B cell (primary cell): ENCODE measurements at regions not wholly inside any gene's neighbourhood (a gene's known extent, or its start where the extent isn't known, plus 50 kb on each side); places are given as distances from the start of the nearest gene placed in this dataset.

Source experiments
- ATAC-seq: fragments of 200-7000 bp; cut with Tn5 transposase; one replicate; pipeline ENCODE4 v1.10.0; 2021; ENCODE audit warnings: low read depth, mild to moderate bottlenecking, moderate number of reproducible peaks, moderate library complexity
- CTCF ChIA-PET: fragments of 350-600 bp; sonication (Branson Sonifier 250); formaldehyde crosslinking; loops from one replicate; lab custom pipeline; 2021; ENCODE audit warnings: antibody characterized with exemption, inconsistent platforms; lab: Charles Lee
- POLR2A ChIA-PET: fragments of 350-600 bp; sonication (Branson Sonifier 250); formaldehyde crosslinking; loops from one replicate; lab custom pipeline; 2021; ENCODE audit warnings: antibody characterized with exemption; lab: Charles Lee
- DNase-seq: peaks from one replicate; pipeline ENCODE4 v3.0.0; 2013
- H2AFZ ChIP-seq: 2 replicates; pipeline ENCODE4 v1.6.1; 2012; ENCODE audit warnings: mild to moderate bottlenecking, low read depth, low read length; ENCODE audit not compliant: insufficient read depth, poor library complexity, severe bottlenecking
- H3K27ac ChIP-seq, 2 donors: 1 replicate in 1 of 2; 2 replicates in 1 of 2; pipeline ENCODE4 v1.5.1; 2012 to 2013; ENCODE audit warnings: low read length in 2 of 2, mild to moderate bottlenecking in 2 of 2, moderate library complexity in 1 of 2
- H3K27me3 ChIP-seq, 4 experiments: fragments of 200-600 bp in 1 of 4; sonication (generic) in 1 of 4; replicated peaks in 1 of 4; 1 replicate in 2 of 4; 2 replicates in 2 of 4; pipeline versions ENCODE4 v1.6.1 to v1.7.0; 2013 to 2016; ENCODE audit warnings: low read length in 3 of 4, mild to moderate bottlenecking in 2 of 4, mixed read lengths in 1 of 4, moderate library complexity in 1 of 4; ENCODE audit not compliant: insufficient read depth in 4 of 4, control insufficient read depth in 3 of 4; ENCODE audit errors: control extremely low read depth in 1 of 4
- H3K36me3 ChIP-seq, 2 experiments: replicated peaks in 1 of 2; 1 replicate in 1 of 2; 2 replicates in 1 of 2; pipeline versions ENCODE4 v1.6.1 to v1.7.1; 2013; ENCODE audit warnings: low read length in 1 of 2; ENCODE audit not compliant: insufficient read depth in 2 of 2, control insufficient read depth in 1 of 2; ENCODE audit errors: control extremely low read depth in 1 of 2, extremely low read depth in 1 of 2
- H3K4me1 ChIP-seq, 2 donors: fragments of 200-600 bp in 1 of 2; sonication (generic) in 1 of 2; 1 replicate in 1 of 2; 2 replicates in 1 of 2; pipeline versions ENCODE4 v1.5.1 to v1.6.1; 2013 to 2017; ENCODE audit warnings: low read length in 2 of 2; ENCODE audit not compliant: control insufficient read depth in 2 of 2, insufficient read depth in 2 of 2
- H3K4me2 ChIP-seq: replicated peaks from 2 replicates; pipeline ENCODE3; 2012; ENCODE audit warnings: mild to moderate bottlenecking, low read depth, low read length; ENCODE audit not compliant: poor library complexity, severe bottlenecking
- H3K4me3 ChIP-seq, 5 experiments: fragments of 200-600 bp in 1 of 5; sonication (generic) in 1 of 5; 1 replicate in 3 of 5; 2 replicates in 2 of 5; pipeline versions ENCODE4 v1.5.1 to v1.7.0; 2011 to 2016; ENCODE audit warnings: low read length in 4 of 5, mild to moderate bottlenecking in 4 of 5, low read depth in 2 of 5, control low read depth in 1 of 5, moderate library complexity in 1 of 5; ENCODE audit not compliant: insufficient read depth in 1 of 5; ENCODE audit errors: control extremely low read depth in 1 of 5, extremely low read depth in 1 of 5
- H3K79me2 ChIP-seq: fragments of 200-600 bp; sonication (generic); one replicate; pipeline ENCODE4 v1.6.0; 2016; ENCODE audit warnings: low read length; ENCODE audit not compliant: control insufficient read depth, insufficient read depth
- H3K9ac ChIP-seq: fragments of 200-600 bp; sonication (generic); 2 replicates; pipeline ENCODE4 v1.6.1; 2017; ENCODE audit warnings: mild to moderate bottlenecking, low read length, moderate library complexity
- H3K9me3 ChIP-seq, 3 donors: one replicate each; pipeline versions ENCODE4 v1.6.1 to v1.7.1; 2013; ENCODE audit warnings: low read length in 2 of 3; ENCODE audit not compliant: control insufficient read depth in 2 of 3, insufficient read depth in 1 of 3; ENCODE audit errors: control extremely low read depth in 1 of 3
- H4K20me1 ChIP-seq: 2 replicates; pipeline ENCODE4 v1.6.0; 2012; ENCODE audit warnings: mild to moderate bottlenecking, low read length; ENCODE audit not compliant: insufficient read depth, control insufficient read depth, poor library complexity, severe bottlenecking
- H3K27ac Mint-ChIP-seq: one replicate; pipeline ENCODE4 v1.8.0; 2021; ENCODE audit warnings: mixed read lengths
- H3K27me3 Mint-ChIP-seq: one replicate; pipeline ENCODE4 v1.8.0; 2021; ENCODE audit warnings: mixed read lengths
- H3K4me1 Mint-ChIP-seq: one replicate; pipeline ENCODE4 v1.8.0; 2021; ENCODE audit warnings: mixed read lengths
- H3K4me3 Mint-ChIP-seq: one replicate; pipeline ENCODE4 v1.8.0; 2021; ENCODE audit warnings: mixed read lengths
- H3K9me3 Mint-ChIP-seq: one replicate; pipeline ENCODE4 v1.8.0; 2022; ENCODE audit warnings: mixed read lengths; ENCODE audit not compliant: insufficient read depth
- CTCF ChIP-seq: fragments of 200-600 bp; IDR thresholded peaks from one replicate; pipeline ENCODE4 v1.8.0; 2022; ENCODE audit warnings: antibody characterized with exemption, mild to moderate bottlenecking
- EZH2 ChIP-seq: IDR thresholded peaks from 2 replicates; pipeline ENCODE4 v1.6.1; 2012; ENCODE audit warnings: borderline replicate concordance, low read depth, mild to moderate bottlenecking, moderate library complexity, low read length; ENCODE audit not compliant: insufficient read depth, poor library complexity, severe bottlenecking
- WGBS: methylation state at CpG from one replicate; pipeline ENCODE4 v1.1.5; 2013; ENCODE audit warnings: missing lambda C conversion rate; ENCODE audit not compliant: insufficient coverage; 5-methylcytosine and 5-hydroxymethylcytosine counted together
- intact Hi-C: fragments of 100-400 bp; cut with micrococcal nuclease; formaldehyde crosslinking; loops from one replicate; pipeline ENCODE4 v1.10.0; 2022

GRCh38 chrX:42680666-42681065, 97.3 kb downstream of the PPP1R2C start:
- Histone ChIP-seq H3K27me3 (no peaks in the 10 kb centered on the region), H3K9me3 (no peaks in the 10 kb centered on the region), H2AFZ (no peak overlapping the region), H3K36me3 (no peaks in the 10 kb centered on the region), H3K79me2 (no peaks in the 10 kb centered on the region), H3K27ac (no peak overlapping the region), H3K4me3 (no peak overlapping the region), H3K4me2 (no peak overlapping the region), H3K9ac (no peak overlapping the region), H3K4me1 (no peaks in the 10 kb centered on the region), H4K20me1 (no peaks in the 10 kb centered on the region)
- Mint-ChIP-seq H3K27ac (no peak overlapping the region), H3K9me3 (no peaks in the 10 kb centered on the region), H3K4me3 (no peak overlapping the region), H3K27me3 (no peaks in the 10 kb centered on the region), H3K4me1 (peaks cover 5% of the 10 kb centered on the region)
- no peak for TF ChIP-seq CTCF
- no peak for TF ChIP-seq EZH2
- intact Hi-C loops = no loop called here
- ChIA-PET POLR2A (no interaction called here), CTCF (no interaction called here)
- DNase-seq (no peak), ATAC-seq (no peak)
- no CpG with 5 or more reads among the region's 2 CpGs for WGBS

- H3K27ac Mint-ChIP-seq = no peak overlapping the region
- no peak overlapping the region for H2AFZ ChIP-seq
- H3K4me1 Mint-ChIP-seq = peaks cover 5% of the 10 kb centered on the region
- POLR2A ChIA-PET = no interaction called here
- no peak for TF ChIP-seq EZH2
- TF ChIP-seq CTCF = no peak
- peaks cover 3% of the 10 kb centered on the region for H3K9me3 Mint-ChIP-seq
- no peak for DNase-seq
- no peaks in the 10 kb centered on the region for H3K4me1 ChIP-seq
- no peak overlapping the region for H3K4me3 ChIP-seq
- no peaks in the 10 kb centered on the region for H3K27me3 ChIP-seq
- no peaks in the 10 kb centered on the region for H3K27me3 Mint-ChIP-seq
- H3K4me3 Mint-ChIP-seq = no peak overlapping the region
- H3K79me2 ChIP-seq = no peaks in the 10 kb centered on the region
- CTCF ChIA-PET = no interaction called here
- no peak overlapping the region for H3K4me2 ChIP-seq
- no peaks in the 10 kb centered on the region for H4K20me1 ChIP-seq
- no peaks in the 10 kb centered on the region for H3K9me3 ChIP-seq
- WGBS = no CpG with 5 or more reads among the region's 6 CpGs
- H3K9ac ChIP-seq = no peak overlapping the region
- intact Hi-C loops = no loop called here
- no peak for ATAC-seq
- H3K36me3 ChIP-seq = no peaks in the 10 kb centered on the region
- no peak overlapping the region for H3K27ac ChIP-seq
Observed at GRCh38 chrX:42678133-42678532, 99.8 kb downstream of the PPP1R2C start.
